Lung (tissue), 11 donors: ENCODE measurements at regions not wholly inside any gene's neighbourhood (a gene's known extent, or its start where the extent isn't known, plus 50 kb on each side); places are given as distances from the start of the nearest gene placed in this dataset.
"Not testable (repeated sequence)": the region's sequence is repeated elsewhere in the genome, so short reads cannot be mapped to it uniquely, and the experiment has no call there.

Source experiments
- ATAC-seq: fragments of 200-7000 bp; cut with Tn5 transposase; one replicate; pipeline ENCODE4 v1.9.1; 2020; ENCODE audit warnings: moderate number of reproducible peaks; ENCODE audit not compliant: insufficient read depth, low FRiP score
- DNase-seq, 3 donors: peaks; one replicate each; pipeline ENCODE4 v3.0.0-alpha.2; 2013 to 2017
- H3K27ac ChIP-seq, 2 donors: one replicate each; pipeline ENCODE4 v1.5.1; 2013; ENCODE audit warnings: mild to moderate bottlenecking in 2 of 2, moderate library complexity in 2 of 2, control low read depth in 1 of 2, inconsistent platforms in 1 of 2, low read depth in 1 of 2, low read length in 1 of 2
- H3K27me3 ChIP-seq, 3 donors: one replicate each; pipeline ENCODE4 v1.5.1; 2013; ENCODE audit warnings: low read length in 2 of 3; ENCODE audit not compliant: control insufficient read depth in 3 of 3, insufficient read depth in 3 of 3
- H3K36me3 ChIP-seq, 4 donors: one replicate each; pipeline ENCODE4 v1.5.1; 2013; ENCODE audit warnings: low read length in 4 of 4, mild to moderate bottlenecking in 1 of 4, moderate library complexity in 1 of 4; ENCODE audit not compliant: control insufficient read depth in 4 of 4, insufficient read depth in 4 of 4
- H3K4me1 ChIP-seq, 5 donors: one replicate each; pipeline ENCODE4 v1.5.1; 2013; ENCODE audit warnings: low read length in 5 of 5, mild to moderate bottlenecking in 2 of 5, moderate library complexity in 1 of 5; ENCODE audit not compliant: control insufficient read depth in 5 of 5, insufficient read depth in 5 of 5
- H3K4me3 ChIP-seq: one replicate; pipeline ENCODE4 v1.5.1; 2013; ENCODE audit warnings: mild to moderate bottlenecking, control low read depth, moderate library complexity
- H3K9ac ChIP-seq, 2 donors: one replicate each; pipeline ENCODE4 v1.5.1; 2013; ENCODE audit warnings: low read length in 2 of 2, control low read depth in 1 of 2; ENCODE audit not compliant: insufficient read depth in 1 of 2
- H3K9me3 ChIP-seq, 4 donors: one replicate each; pipeline ENCODE4 v1.5.1; 2013; ENCODE audit warnings: low read length in 3 of 4, mild to moderate bottlenecking in 1 of 4, moderate library complexity in 1 of 4; ENCODE audit not compliant: control insufficient read depth in 4 of 4, insufficient read depth in 3 of 4
- CTCF ChIP-seq: IDR thresholded peaks from 2 replicates; pipeline ENCODE4 v1.5.1; 2012; ENCODE audit warnings: mild to moderate bottlenecking; ENCODE audit errors: control extremely low read depth, extremely low read depth
- WGBS, 2 donors: extraction: QIAGEN DNeasy Blood & Tissue Kit; methylation state at CpG; one replicate each; pipeline ENCODE4 v1.1.7; 2013; 5-methylcytosine and 5-hydroxymethylcytosine counted together
- donor health status: control.
- donor health status: control.
- donor health status: Bipolar disorder and iron deficiency.
- donor health status: healthy.
- donor health status: DM: yes; HTN: yes; CAD: no.

- H3K4me1 ChIP-seq, result peaks cover 0 to 12% (median 0%) of the 10 kb centered on the region in 5 donors
- WGBS, 2 donors, result 61 to 78% methylated on average over 2 of the region's 2 CpGs
- H3K36me3 ChIP-seq, result no peaks in the 10 kb centered on the region
- no peak overlapping the region for H3K4me3 ChIP-seq
- H3K9me3 ChIP-seq, result peaks cover 0 to 12% (median 0%) of the 10 kb centered on the region in 4 donors
- ATAC-seq (no peak), DNase-seq (no peak)
- no peak overlapping the region for H3K27ac ChIP-seq
- no peak for TF ChIP-seq CTCF
- no peak overlapping the region for H3K9ac ChIP-seq
- no peaks in the 10 kb centered on the region for H3K27me3 ChIP-seq
Measured at GRCh38 chr5:165404917-165405316, 1899.5 kb downstream of the MAT2B start.

GRCh38 chr5:165405340-165405739 lies 1899.9 kb downstream of the MAT2B start:
- ATAC-seq, result no peak
- no peak for TF ChIP-seq CTCF
- 26 to 40% methylated on average over 1 of the region's 1 CpG for WGBS, 2 donors

GRCh38 chr5:165407352-165407751 lies 1901.9 kb downstream of the MAT2B start:
- ATAC-seq (no peak), DNase-seq (no peak)
- Histone ChIP-seq H3K4me3 (no peak overlapping the region), H3K27ac (no peak overlapping the region), H3K9me3 (peaks cover 0 to 12% (median 0%) of the 10 kb centered on the region in 4 donors), H3K4me1 (peaks cover 0 to 6% (median 0%) of the 10 kb centered on the region in 5 donors), H3K36me3 (no peaks in the 10 kb centered on the region), H3K27me3 (no peaks in the 10 kb centered on the region), H3K9ac (no peak overlapping the region)
- TF ChIP-seq CTCF, result no peak
- 92 to 95% methylated on average over 3 of the region's 3 CpGs for WGBS, 2 donors

More at GRCh38 chr5:165405340-165405739, 1899.9 kb downstream of the MAT2B start:
- peaks cover 0 to 12% (median 0%) of the 10 kb centered on the region in 5 donors for H3K4me1 ChIP-seq
- H3K9me3 ChIP-seq, result peaks cover 0 to 12% (median 0%) of the 10 kb centered on the region in 4 donors
- H3K27ac ChIP-seq, result no peak overlapping the region
- no peaks in the 10 kb centered on the region for H3K27me3 ChIP-seq
- no peak overlapping the region for H3K9ac ChIP-seq
- H3K4me3 ChIP-seq, result no peak overlapping the region
- H3K36me3 ChIP-seq, result no peaks in the 10 kb centered on the region
- DNase-seq, result peak in 2 of 3 donors; percentile 33 to 40

- TF ChIP-seq CTCF, result no peak
- Histone ChIP-seq H3K4me3 (no peak overlapping the region), H3K36me3 (no peaks in the 10 kb centered on the region), H3K4me1 (no peaks in the 10 kb centered on the region), H3K27ac (no peak overlapping the region), H3K27me3 (no peaks in the 10 kb centered on the region), H3K9ac (no peak overlapping the region), H3K9me3 (peaks cover 0 to 12% (median 0%) of the 10 kb centered on the region in 4 donors)
- no peak for ATAC-seq
- no peak for DNase-seq
- WGBS, 2 donors, result 97% methylated on average over 1 of the region's 1 CpG
Measured at GRCh38 chr5:165410476-165410875, 1905.1 kb downstream of the MAT2B start.

- WGBS, 2 donors, result 91 to 94% methylated on average over 1 of the region's 1 CpG
- not testable (repeated sequence) for H3K9ac ChIP-seq, H3K36me3 ChIP-seq, H3K27ac ChIP-seq, ATAC-seq, H3K4me3 ChIP-seq, H3K4me1 ChIP-seq, DNase-seq, H3K27me3 ChIP-seq
- H3K9me3 ChIP-seq, result peaks cover 0 to 12% (median 0%) of the 10 kb centered on the region in 4 donors
Measured at GRCh38 chr5:165411532-165411931, 1906.1 kb downstream of the MAT2B start.
